Breast epithelium (tissue), 3 donors: ENCODE measurements at regions not wholly inside any gene's neighbourhood (a gene's known extent, or its start where the extent isn't known, plus 50 kb on each side); places are given as distances from the start of the nearest gene placed in this dataset.

Source experiments
- CTCF ChIP-seq, 3 donors: fragments of 450-650 bp; IDR thresholded peaks; one replicate each; pipeline ENCODE4 v1.5.1; 2016 to 2017; ENCODE audit warnings: antibody characterized with exemption in 3 of 3, mild to moderate bottlenecking in 3 of 3, moderate library complexity in 3 of 3
- POLR2A ChIP-seq: fragments of 450-650 bp; IDR thresholded peaks from one replicate; pipeline ENCODE4 v1.6.1; 2016; ENCODE audit warnings: antibody characterized with exemption, mild to moderate bottlenecking, moderate library complexity
- POLR2AphosphoS5 ChIP-seq, 3 donors: sonication (generic); formaldehyde crosslinking; IDR thresholded peaks; one replicate each; pipeline ENCODE4 v1.6.1; 2017; ENCODE audit warnings: antibody characterized with exemption in 3 of 3

GRCh38 chr10:44178281-44178680, 206.6 kb downstream of the CXCL12 start:
- no peak for TF ChIP-seq CTCF (IDR thresholded peaks at IDR 0.05)
- no peak for TF ChIP-seq POLR2A
- TF ChIP-seq POLR2AphosphoS5 (IDR thresholded peaks at IDR 0.05), result no peak
